CD4-positive, alpha-beta T cell (primary cell): ENCODE measurements at regions not wholly inside any gene's neighbourhood (a gene's known extent, or its start where the extent isn't known, plus 50 kb on each side); places are given as distances from the start of the nearest gene placed in this dataset.
"Not testable (repeated sequence)": the region's sequence is repeated elsewhere in the genome, so short reads cannot be mapped to it uniquely, and the experiment has no call there.

Source experiments
- ATAC-seq: fragments of 200-7000 bp; cut with Tn5 transposase; one replicate; pipeline ENCODE4 v1.10.0; 2022; ENCODE audit warnings: mild to moderate bottlenecking; ENCODE audit not compliant: poor library complexity
- CTCF ChIA-PET: fragments of 350-600 bp; sonication (Branson Sonifier 250); formaldehyde crosslinking; loops from one replicate; lab custom pipeline; 2021; ENCODE audit warnings: antibody characterized with exemption, inconsistent platforms; lab: Charles Lee
- POLR2A ChIA-PET: fragments of 350-600 bp; sonication (Branson Sonifier 250); formaldehyde crosslinking; loops from one replicate; lab custom pipeline; 2021; ENCODE audit warnings: antibody characterized with exemption, inconsistent platforms; lab: Charles Lee
- DNase-seq, 14 experiments: peaks; one replicate each; pipeline ENCODE4 v3.0.0-alpha.2; 2013 to 2020; ENCODE audit warnings: mixed read lengths in 2 of 14
- H3K27ac ChIP-seq, 2 donors: one replicate each; pipeline versions ENCODE4 v1.5.1 to v1.7.0; 2013; ENCODE audit warnings: low read length in 2 of 2, low read depth in 1 of 2, mild to moderate bottlenecking in 1 of 2
- H3K27me3 ChIP-seq, 2 experiments: 1 replicate in 1 of 2; 2 replicates in 1 of 2; pipeline versions ENCODE4 v1.6.1 to v1.7.0; 2013; ENCODE audit warnings: low read length in 2 of 2, control low read depth in 1 of 2, mild to moderate bottlenecking in 1 of 2, moderate library complexity in 1 of 2; ENCODE audit not compliant: insufficient read depth in 2 of 2, control insufficient read depth in 1 of 2
- H3K36me3 ChIP-seq: one replicate; pipeline ENCODE4 v1.6.1; 2013; ENCODE audit warnings: low read length, control low read depth; ENCODE audit not compliant: insufficient read depth
- H3K4me1 ChIP-seq: one replicate; pipeline ENCODE4 v1.6.1; 2013; ENCODE audit warnings: low read length, control low read depth; ENCODE audit not compliant: insufficient read depth
- H3K4me3 ChIP-seq: one replicate; pipeline ENCODE4 v1.5.1; 2013; ENCODE audit warnings: mild to moderate bottlenecking, low read length, moderate library complexity
- H3K9me3 ChIP-seq, 2 experiments: 1 replicate in 1 of 2; 2 replicates in 1 of 2; pipeline versions ENCODE4 v1.6.1 to v1.7.0; 2013; ENCODE audit warnings: low read length in 2 of 2, mild to moderate bottlenecking in 2 of 2, control low read depth in 1 of 2, moderate library complexity in 1 of 2; ENCODE audit not compliant: control insufficient read depth in 1 of 2, insufficient read depth in 1 of 2
- H3K27ac Mint-ChIP-seq: one replicate; pipeline ENCODE4 v1.8.0; 2020; ENCODE audit warnings: mixed read lengths
- H3K27me3 Mint-ChIP-seq: one replicate; pipeline ENCODE4 v1.8.0; 2021; ENCODE audit warnings: mixed read lengths
- H3K36me3 Mint-ChIP-seq: one replicate; pipeline ENCODE4 v1.8.0; 2021; ENCODE audit warnings: low read depth, mixed read lengths
- H3K4me1 Mint-ChIP-seq: one replicate; pipeline ENCODE4 v1.8.0; 2021; ENCODE audit warnings: low read depth, mixed read lengths
- H3K4me3 Mint-ChIP-seq: one replicate; pipeline ENCODE4 v1.8.0; 2020; ENCODE audit warnings: mild to moderate bottlenecking, mixed read lengths
- H3K9me3 Mint-ChIP-seq: one replicate; pipeline ENCODE4 v1.8.0; 2020; ENCODE audit warnings: mixed read lengths
- intact Hi-C, 2 experiments: fragments of 100-400 bp; cut with DNase I in 1 of 2; cut with micrococcal nuclease in 1 of 2; formaldehyde crosslinking; loops; one replicate each; pipeline versions ENCODE4 v1.15.1 to v1.9.0; 2023 to 2025; cut with DNase I, micrococcal nuclease
- TF ChIP-seq, protein P1 (sequence below): fragments of 200-600 bp; IDR thresholded peaks from one replicate; pipeline ENCODE4 v1.8.0; 2022; ENCODE audit warnings: antibody characterized with exemption, mild to moderate bottlenecking

GRCh38 chr18:71223486-71223885 is 934.6 kb downstream of the SOCS6 start:
- H3K36me3 ChIP-seq, result no peaks in the 10 kb centered on the region
- Mint-ChIP-seq H3K27ac (no peak overlapping the region), H3K9me3 (no peaks in the 10 kb centered on the region), H3K4me3 (no peak overlapping the region), H3K27me3 (no peaks in the 10 kb centered on the region), H3K4me1 (no peaks in the 10 kb centered on the region), H3K36me3 (no peaks in the 10 kb centered on the region)
- H3K9me3 ChIP-seq, result peaks cover 0 to 6% of the 10 kb centered on the region in 2 experiments
- intact Hi-C loops, result no loop called here
- H3K27ac ChIP-seq, result no peak overlapping the region
- no peaks in the 10 kb centered on the region for H3K4me1 ChIP-seq
- POLR2A ChIA-PET, result no interaction called here
- ATAC-seq, result no peak
- CTCF ChIA-PET, result no interaction called here
- TF ChIP-seq, protein P1, sequence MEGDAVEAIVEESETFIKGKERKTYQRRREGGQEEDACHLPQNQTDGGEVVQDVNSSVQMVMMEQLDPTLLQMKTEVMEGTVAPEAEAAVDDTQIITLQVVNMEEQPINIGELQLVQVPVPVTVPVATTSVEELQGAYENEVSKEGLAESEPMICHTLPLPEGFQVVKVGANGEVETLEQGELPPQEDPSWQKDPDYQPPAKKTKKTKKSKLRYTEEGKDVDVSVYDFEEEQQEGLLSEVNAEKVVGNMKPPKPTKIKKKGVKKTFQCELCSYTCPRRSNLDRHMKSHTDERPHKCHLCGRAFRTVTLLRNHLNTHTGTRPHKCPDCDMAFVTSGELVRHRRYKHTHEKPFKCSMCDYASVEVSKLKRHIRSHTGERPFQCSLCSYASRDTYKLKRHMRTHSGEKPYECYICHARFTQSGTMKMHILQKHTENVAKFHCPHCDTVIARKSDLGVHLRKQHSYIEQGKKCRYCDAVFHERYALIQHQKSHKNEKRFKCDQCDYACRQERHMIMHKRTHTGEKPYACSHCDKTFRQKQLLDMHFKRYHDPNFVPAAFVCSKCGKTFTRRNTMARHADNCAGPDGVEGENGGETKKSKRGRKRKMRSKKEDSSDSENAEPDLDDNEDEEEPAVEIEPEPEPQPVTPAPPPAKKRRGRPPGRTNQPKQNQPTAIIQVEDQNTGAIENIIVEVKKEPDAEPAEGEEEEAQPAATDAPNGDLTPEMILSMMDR, result no peak
- no peaks in the 10 kb centered on the region for H3K27me3 ChIP-seq
- no peak for DNase-seq
- H3K4me3 ChIP-seq, result no peak overlapping the region

- Histone ChIP-seq H3K27me3 (no peaks in the 10 kb centered on the region), H3K4me1 (no peaks in the 10 kb centered on the region), H3K27ac (no peak overlapping the region), H3K4me3 (no peak overlapping the region), H3K9me3 (peaks cover 0 to 5% of the 10 kb centered on the region in 2 experiments), H3K36me3 (no peaks in the 10 kb centered on the region)
- ATAC-seq (no peak), DNase-seq (no peak)
- TF ChIP-seq, protein P1, result no peak
- Mint-ChIP-seq H3K36me3 (no peaks in the 10 kb centered on the region), H3K27me3 (no peaks in the 10 kb centered on the region), H3K9me3 (no peaks in the 10 kb centered on the region), H3K4me3 (no peak overlapping the region), H3K4me1 (no peaks in the 10 kb centered on the region), H3K27ac (no peak overlapping the region)
- intact Hi-C loops, result no loop called here
- POLR2A ChIA-PET, result no interaction called here
- CTCF ChIA-PET, result no interaction called here
Measured at GRCh38 chr18:71221405-71221804, 932.6 kb downstream of the SOCS6 start.

GRCh38 chr18:71212739-71213138 is 923.9 kb downstream of the SOCS6 start:
- H3K9me3 ChIP-seq, result peaks cover 0 to 12% of the 10 kb centered on the region in 2 experiments
- intact Hi-C loops, H3K9me3 Mint-ChIP-seq, H3K27me3 ChIP-seq, ATAC-seq, H3K27ac ChIP-seq, H3K4me3 ChIP-seq, POLR2A ChIA-PET, H3K4me1 ChIP-seq, H3K4me3 Mint-ChIP-seq, H3K36me3 Mint-ChIP-seq, H3K27me3 Mint-ChIP-seq, DNase-seq, H3K27ac Mint-ChIP-seq, CTCF ChIA-PET, H3K4me1 Mint-ChIP-seq, H3K36me3 ChIP-seq: not testable (repeated sequence)

DNA sequence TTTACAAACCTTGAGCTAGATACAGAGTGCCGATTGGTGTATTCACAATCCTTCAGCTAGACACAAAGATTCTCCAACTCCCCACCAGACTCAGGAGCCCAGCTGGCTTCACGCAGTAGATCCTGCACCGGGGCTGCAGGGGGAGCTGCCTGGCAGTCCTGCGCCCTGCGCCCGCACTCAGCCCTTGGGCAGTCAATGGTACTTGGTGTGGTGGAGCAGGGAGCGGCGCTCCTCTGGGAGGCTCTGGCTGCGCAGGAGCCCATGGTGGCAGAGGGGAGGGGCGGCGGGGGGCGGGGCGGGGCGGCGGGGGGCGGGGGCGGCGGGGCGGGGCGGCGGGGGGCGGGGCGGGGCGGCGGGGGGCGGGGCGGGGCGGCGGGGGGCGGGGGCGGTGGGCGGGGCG is 923.4 kb downstream of the SOCS6 start:
- no peaks in the 10 kb centered on the region for H3K36me3 Mint-ChIP-seq
- ChIA-PET CTCF (no interaction called here), POLR2A (no interaction called here)
- H3K4me1 ChIP-seq, result no peaks in the 10 kb centered on the region
- no peak overlapping the region for H3K4me3 ChIP-seq
- no peak overlapping the region for H3K27ac Mint-ChIP-seq
- peaks cover 0 to 12% of the 10 kb centered on the region in 2 experiments for H3K9me3 ChIP-seq
- H3K9me3 Mint-ChIP-seq, result no peaks in the 10 kb centered on the region
- H3K27ac ChIP-seq, result no peak overlapping the region
- TF ChIP-seq, protein P1, result no peak
- no peak for DNase-seq
- H3K4me3 Mint-ChIP-seq, result no peak overlapping the region
- H3K4me1 Mint-ChIP-seq, result no peaks in the 10 kb centered on the region
- peaks cover 4% of the 10 kb centered on the region for H3K27me3 Mint-ChIP-seq
- intact Hi-C loops, result no loop called here
- no peak for ATAC-seq
- no peaks in the 10 kb centered on the region for H3K27me3 ChIP-seq
- H3K36me3 ChIP-seq, result no peaks in the 10 kb centered on the region
